ENCODE measurements at regions not wholly inside any gene's neighbourhood (a gene's known extent, or its start where the extent isn't known, plus 50 kb on each side); places are given as distances from the start of the nearest gene placed in this dataset.

GRCh38 chr5:91235271-91235694 is 147.8 kb downstream of the ARRDC3 start:
- Histone ChIP-seq H3K9me3 (replicated peaks in 1 of 2; ENCODE audit: control insufficient read depth in 2 of 2, insufficient read depth in 1 of 2, low read depth in 1 of 2, low read length in 2 of 2) (peaks cover 0 to 2% of the 10 kb centered on the region in 2 donors), H4K91ac (ENCODE audit: low read depth, low read length, poor library complexity) (no peak overlapping the region), H3K4me1 (ENCODE audit: control insufficient read depth in 2 of 2, insufficient read depth in 1 of 2, low read depth in 1 of 2, low read length in 2 of 2) (peaks cover 0 to 9% of the 10 kb centered on the region in 2 donors), H3K79me1 (ENCODE audit: low read depth, low read length) (no peaks in the 10 kb centered on the region), H3K4me3 (ENCODE audit: low read length in 2 of 2) (no peak overlapping the region), H2AFZ (ENCODE audit: low read length) (no peak overlapping the region), H4K8ac (ENCODE audit: low read depth, low read length) (no peak overlapping the region), H3K4ac (ENCODE audit: low read length) (no peak overlapping the region), H2BK5ac (ENCODE audit: low read length) (no peak overlapping the region), H3K9ac (ENCODE audit: low read depth, low read length, poor library complexity) (no peak overlapping the region), H3K18ac (ENCODE audit: low read length) (no peak overlapping the region), H3K14ac (ENCODE audit: low read length) (no peak overlapping the region), H3K27me3 (ENCODE audit: control insufficient read depth in 3 of 3, insufficient read depth in 3 of 3, low read depth in 1 of 3, low read length in 3 of 3) (no peaks in the 10 kb centered on the region), H3K4me2 (ENCODE audit: insufficient read depth, low read length, poor library complexity, severe bottlenecking) (no peak overlapping the region), H2BK12ac (ENCODE audit: low read length) (no peak overlapping the region), H2BK120ac (ENCODE audit: low read depth, low read length) (no peak overlapping the region), H3K23ac (ENCODE audit: low read depth, low read length, poor library complexity) (no peak overlapping the region), H2AK5ac (ENCODE audit: low read depth, low read length) (no peak overlapping the region), H3K36me3 (replicated peaks in 1 of 2; ENCODE audit: control insufficient read depth in 2 of 2, insufficient read depth in 2 of 2, low read length in 2 of 2) (no peaks in the 10 kb centered on the region), H3K27ac (replicated peaks; ENCODE audit: low read length) (no peak overlapping the region), H2BK15ac (ENCODE audit: low read length) (no peak overlapping the region)
- WGBS, 2 donors (ENCODE audit: extremely low coverage in 2 of 2, insufficient read length in 2 of 2, insufficient replicate concordance in 1 of 2) = no CpG with 5 or more reads among the region's 2 CpGs
- DNase-seq (ENCODE audit: low spot score) = no peak

GRCh38 chr5:91232523-91232922 is 150.6 kb downstream of the ARRDC3 start:
- no peak overlapping the region for H2BK15ac ChIP-seq (ENCODE audit: low read length)
- WGBS, 2 donors (ENCODE audit: extremely low coverage in 2 of 2, insufficient read length in 2 of 2, insufficient replicate concordance in 1 of 2) = no CpG with 5 or more reads among the region's 3 CpGs

GRCh38 chr5:91229031-91229727 is 153.9 kb downstream of the ARRDC3 start:
- no peak overlapping the region for H3K4me2 ChIP-seq (ENCODE audit: insufficient read depth, low read length, poor library complexity, severe bottlenecking)
- no peak overlapping the region for H4K91ac ChIP-seq (ENCODE audit: low read depth, low read length, poor library complexity)
- H3K14ac ChIP-seq (ENCODE audit: low read length) = no peak overlapping the region
- peaks cover 0 to 10% of the 10 kb centered on the region in 2 donors for H3K9me3 ChIP-seq (replicated peaks in 1 of 2; ENCODE audit: control insufficient read depth in 2 of 2, insufficient read depth in 1 of 2, low read depth in 1 of 2, low read length in 2 of 2)
- H3K4me3 ChIP-seq (ENCODE audit: low read length in 2 of 2) = no peak overlapping the region
- DNase-seq (ENCODE audit: low spot score) = no peak
- no peak overlapping the region for H4K8ac ChIP-seq (ENCODE audit: low read depth, low read length)
- H3K4me1 ChIP-seq (ENCODE audit: control insufficient read depth in 2 of 2, insufficient read depth in 1 of 2, low read depth in 1 of 2, low read length in 2 of 2) = no peaks in the 10 kb centered on the region
- WGBS, 2 donors (ENCODE audit: extremely low coverage in 2 of 2, insufficient read length in 2 of 2, insufficient replicate concordance in 1 of 2) = no CpG with 5 or more reads among the region's 1 CpG
- H2AFZ ChIP-seq (ENCODE audit: low read length) = no peak overlapping the region
- H3K18ac ChIP-seq (ENCODE audit: low read length) = no peak overlapping the region
- no peak overlapping the region for H3K9ac ChIP-seq (ENCODE audit: low read depth, low read length, poor library complexity)
- no peak overlapping the region for H2BK120ac ChIP-seq (ENCODE audit: low read depth, low read length)
- H2BK12ac ChIP-seq (ENCODE audit: low read length) = no peak overlapping the region
- no peak overlapping the region for H3K4ac ChIP-seq (ENCODE audit: low read length)
- no peak overlapping the region for H3K23ac ChIP-seq (ENCODE audit: low read depth, low read length, poor library complexity)
- no peak overlapping the region for H2AK5ac ChIP-seq (ENCODE audit: low read depth, low read length)
- H3K79me1 ChIP-seq (ENCODE audit: low read depth, low read length) = no peaks in the 10 kb centered on the region
- H2BK15ac ChIP-seq (ENCODE audit: low read length) = no peak overlapping the region
- H3K27ac ChIP-seq (replicated peaks; ENCODE audit: low read length) = no peak overlapping the region
- H3K36me3 ChIP-seq (replicated peaks in 1 of 2; ENCODE audit: control insufficient read depth in 2 of 2, insufficient read depth in 2 of 2, low read length in 2 of 2) = no peaks in the 10 kb centered on the region
- no peaks in the 10 kb centered on the region for H3K27me3 ChIP-seq (ENCODE audit: control insufficient read depth in 3 of 3, insufficient read depth in 3 of 3, low read depth in 1 of 3, low read length in 3 of 3)
- H2BK5ac ChIP-seq (ENCODE audit: low read length) = no peak overlapping the region

More at GRCh38 chr5:91232523-91232922, 150.6 kb downstream of the ARRDC3 start:
- no peak overlapping the region for H3K14ac ChIP-seq (ENCODE audit: low read length)
- no peak overlapping the region for H2BK12ac ChIP-seq (ENCODE audit: low read length)
- H2BK5ac ChIP-seq (ENCODE audit: low read length) = no peak overlapping the region
- no peak overlapping the region for H2BK120ac ChIP-seq (ENCODE audit: low read depth, low read length)
- no peak overlapping the region for H3K4me2 ChIP-seq (ENCODE audit: insufficient read depth, low read length, poor library complexity, severe bottlenecking)
- no peaks in the 10 kb centered on the region for H3K36me3 ChIP-seq (replicated peaks in 1 of 2; ENCODE audit: control insufficient read depth in 2 of 2, insufficient read depth in 2 of 2, low read length in 2 of 2)
- H3K9ac ChIP-seq (ENCODE audit: low read depth, low read length, poor library complexity) = no peak overlapping the region
- H3K79me1 ChIP-seq (ENCODE audit: low read depth, low read length) = no peaks in the 10 kb centered on the region
- H3K4me1 ChIP-seq (ENCODE audit: control insufficient read depth in 2 of 2, insufficient read depth in 1 of 2, low read depth in 1 of 2, low read length in 2 of 2) = peaks cover 0 to 9% of the 10 kb centered on the region in 2 donors
- no peak overlapping the region for H3K4me3 ChIP-seq (ENCODE audit: low read length in 2 of 2)
- no peak overlapping the region for H3K27ac ChIP-seq (replicated peaks; ENCODE audit: low read length)
- H3K9me3 ChIP-seq (replicated peaks in 1 of 2; ENCODE audit: control insufficient read depth in 2 of 2, insufficient read depth in 1 of 2, low read depth in 1 of 2, low read length in 2 of 2) = peaks cover 0 to 10% of the 10 kb centered on the region in 2 donors
- no peak overlapping the region for H2AFZ ChIP-seq (ENCODE audit: low read length)
- DNase-seq (ENCODE audit: low spot score) = no peak
- no peak overlapping the region for H3K18ac ChIP-seq (ENCODE audit: low read length)
- H3K4ac ChIP-seq (ENCODE audit: low read length) = no peak overlapping the region
- no peak overlapping the region for H3K23ac ChIP-seq (ENCODE audit: low read depth, low read length, poor library complexity)
- no peak overlapping the region for H2AK5ac ChIP-seq (ENCODE audit: low read depth, low read length)
- no peak overlapping the region for H4K91ac ChIP-seq (ENCODE audit: low read depth, low read length, poor library complexity)
- no peaks in the 10 kb centered on the region for H3K27me3 ChIP-seq (ENCODE audit: control insufficient read depth in 3 of 3, insufficient read depth in 3 of 3, low read depth in 1 of 3, low read length in 3 of 3)
- no peak overlapping the region for H4K8ac ChIP-seq (ENCODE audit: low read depth, low read length)

GRCh38 chr5:91228188-91228587 is 154.9 kb downstream of the ARRDC3 start:
- Histone ChIP-seq H3K9ac (ENCODE audit: low read depth, low read length, poor library complexity) (no peak overlapping the region), H4K91ac (ENCODE audit: low read depth, low read length, poor library complexity) (no peak overlapping the region), H3K18ac (ENCODE audit: low read length) (no peak overlapping the region), H3K14ac (ENCODE audit: low read length) (no peak overlapping the region), H3K23ac (ENCODE audit: low read depth, low read length, poor library complexity) (no peak overlapping the region), H3K4ac (ENCODE audit: low read length) (no peak overlapping the region), H3K27ac (replicated peaks; ENCODE audit: low read length) (no peak overlapping the region), H2AK5ac (ENCODE audit: low read depth, low read length) (no peak overlapping the region), H4K8ac (ENCODE audit: low read depth, low read length) (no peak overlapping the region), H3K4me1 (ENCODE audit: control insufficient read depth in 2 of 2, insufficient read depth in 1 of 2, low read depth in 1 of 2, low read length in 2 of 2) (no peaks in the 10 kb centered on the region), H3K4me2 (ENCODE audit: insufficient read depth, low read length, poor library complexity, severe bottlenecking) (no peak overlapping the region), H2BK120ac (ENCODE audit: low read depth, low read length) (no peak overlapping the region), H2BK15ac (ENCODE audit: low read length) (no peak overlapping the region), H3K36me3 (replicated peaks in 1 of 2; ENCODE audit: control insufficient read depth in 2 of 2, insufficient read depth in 2 of 2, low read length in 2 of 2) (no peaks in the 10 kb centered on the region), H2BK5ac (ENCODE audit: low read length) (no peak overlapping the region), H3K9me3 (replicated peaks in 1 of 2; ENCODE audit: control insufficient read depth in 2 of 2, insufficient read depth in 1 of 2, low read depth in 1 of 2, low read length in 2 of 2) (peaks cover 0 to 10% of the 10 kb centered on the region in 2 donors), H2AFZ (ENCODE audit: low read length) (no peak overlapping the region), H2BK12ac (ENCODE audit: low read length) (no peak overlapping the region), H3K27me3 (ENCODE audit: control insufficient read depth in 3 of 3, insufficient read depth in 3 of 3, low read depth in 1 of 3, low read length in 3 of 3) (no peaks in the 10 kb centered on the region), H3K4me3 (ENCODE audit: low read length in 2 of 2) (no peak overlapping the region), H3K79me1 (ENCODE audit: low read depth, low read length) (no peaks in the 10 kb centered on the region)
- whole genome bisulfite sequencing, 2 donors (ENCODE audit: extremely low coverage in 2 of 2, insufficient read length in 2 of 2, insufficient replicate concordance in 1 of 2) = no CpG with 5 or more reads among the region's 1 CpG
- DNase-seq (ENCODE audit: low spot score) = no peak
